Heart right ventricle (tissue), 16 donors: ENCODE measurements at regions not wholly inside any gene's neighbourhood (a gene's known extent, or its start where the extent isn't known, plus 50 kb on each side); places are given as distances from the start of the nearest gene placed in this dataset.

ENCODE experiments used
- ATAC-seq, 8 donors: fragments of 200-7000 bp; cut with Tn5 transposase; one replicate each; pipeline ENCODE4 v1.9.1; 2020; ENCODE audit warnings: mild to moderate bottlenecking in 8 of 8, moderate library complexity in 8 of 8, moderate number of reproducible peaks in 1 of 8
- DNase-seq, 2 donors: peaks; one replicate each; pipeline ENCODE4 v3.0.0-alpha.2; 2020
- H3K27ac ChIP-seq, 10 donors: fragments of 200-600 bp; sonication (generic) in 2 of 10; one replicate each; pipeline versions ENCODE4 v1.5.0 to v1.8.0; 2020 to 2022; ENCODE audit warnings: mild to moderate bottlenecking in 3 of 10
- H3K27me3 ChIP-seq, 7 donors: fragments of 200-600 bp; one replicate each; pipeline ENCODE4 v1.8.0; 2021 to 2022; ENCODE audit warnings: mild to moderate bottlenecking in 2 of 7
- H3K36me3 ChIP-seq, 9 donors: fragments of 200-600 bp; sonication (generic) in 1 of 9; one replicate each; pipeline versions ENCODE4 v1.5.0 to v1.8.0; 2020 to 2022; ENCODE audit warnings: mild to moderate bottlenecking in 2 of 9
- H3K4me1 ChIP-seq, 9 donors: fragments of 200-600 bp; sonication (generic) in 1 of 9; one replicate each; pipeline versions ENCODE4 v1.5.0 to v1.8.0; 2020 to 2022; ENCODE audit warnings: mild to moderate bottlenecking in 4 of 9
- H3K4me3 ChIP-seq, 10 donors: fragments of 200-600 bp; sonication (generic) in 2 of 10; one replicate each; pipeline versions ENCODE4 v1.5.0 to v1.8.0; 2020 to 2022; ENCODE audit warnings: mild to moderate bottlenecking in 7 of 10, moderate library complexity in 2 of 10
- H3K9me3 ChIP-seq, 11 donors: fragments of 200-600 bp in 10 of 11; sonication (generic) in 2 of 11; one replicate each; pipeline versions ENCODE4 v1.5.0 to v1.8.0; 2013 to 2022; ENCODE audit warnings: mild to moderate bottlenecking in 2 of 11, control low read depth in 1 of 11, moderate library complexity in 1 of 11
- WGBS, 2 donors: extraction: QIAGEN DNeasy Blood & Tissue Kit; methylation state at CpG; one replicate each; pipeline ENCODE4 v1.1.7; 2013; ENCODE audit warnings: inconsistent platforms in 1 of 2; 5-methylcytosine and 5-hydroxymethylcytosine counted together
- intact Hi-C, 10 donors: fragments of 100-400 bp; cut with DNase I; formaldehyde crosslinking; loops; one replicate each; pipeline versions ENCODE4 v1.11.1 to v1.14.2; 2022
- TF ChIP-seq, protein P1 (sequence below), 9 donors: fragments of 200-600 bp; sonication (generic) in 2 of 9; IDR thresholded peaks; one replicate each; pipeline versions ENCODE4 v1.5.0 to v1.8.0; 2021 to 2022; ENCODE audit warnings: antibody characterized with exemption in 9 of 9, mild to moderate bottlenecking in 5 of 9, moderate library complexity in 1 of 9
- donor health status: Arrhythmogenic right ventricular cardiomyopathy.
- donor health status: ischemic (EF 13 %, LVEDD 7.1; RV severe dilation, severe dysfunction).
- donor health status: healthy with polysubstance abuse.
- donor health status: DM: no; HTN: yes; CAD: no.
- donor health status: DM: no; HTN: no; CAD: no.
- donor health status: ischemic (EF 25% LVEDD 6.9; RV normal size, moderate dysfunction).
- donor health status: ischemic (EF 25% LVEDD 5.7; RV mildly dilated, moderate dysfunction).
- donor health status: healthy.
- donor health status: DM: yes; HTN: yes; CAD: no.
- donor health status: Ischemic cardiomyopathy.
- donor health status: ischemic (EF 35%, LVEDD 5.7; RV mildly dilated, moderate dysfunction).
- donor health status: nonischemic (EF 11% LVEDD 7.7; RV severe dilation, severe dysfunction).
- donor health status: DM: yes; HTN: yes; CAD: no.
- donor health status: PGD.
- donor health status: ischemic (EF 29% LVEDD 5.4; RV normal size, mild dysfunction).
- donor health status: nonischemic (EF 23%, LVEDD 6.1; RV moderate dilation, normal function).

DNA sequence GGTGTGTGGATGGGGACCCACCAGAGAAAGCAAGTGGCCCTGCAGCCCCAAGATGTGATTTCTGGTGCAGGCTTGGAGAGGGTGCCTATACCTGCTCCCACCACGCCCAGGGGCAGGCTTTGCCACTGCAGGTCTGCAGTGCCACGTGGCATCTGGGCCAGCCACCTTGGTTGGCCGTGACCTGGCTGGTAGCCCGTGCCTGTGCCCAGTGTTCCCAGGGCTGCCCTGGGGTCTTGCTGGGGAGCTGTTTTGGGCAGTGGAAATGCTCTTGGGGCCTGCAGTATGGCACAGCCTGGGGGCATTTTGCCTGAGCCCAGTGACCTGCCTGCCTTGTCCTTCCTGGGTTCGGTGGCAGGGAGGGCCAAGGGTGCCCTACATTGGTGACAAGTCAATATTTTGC, 203.4 kb downstream of the UBE3A start:
- Histone ChIP-seq H3K9me3 (peaks cover 0 to 89% (median 0%) of the 10 kb centered on the region in 11 donors), H3K27ac (no peak overlapping the region), H3K27me3 (no peaks in the 10 kb centered on the region), H3K36me3 (no peaks in the 10 kb centered on the region), H3K4me1 (no peaks in the 10 kb centered on the region), H3K4me3 (no peak overlapping the region)
- intact Hi-C loops: no loop called here
- 67 to 73% methylated on average over 5 of the region's 5 CpGs for WGBS, 2 donors
- no peak for ATAC-seq
- DNase-seq: no peak
- TF ChIP-seq, protein P1, sequence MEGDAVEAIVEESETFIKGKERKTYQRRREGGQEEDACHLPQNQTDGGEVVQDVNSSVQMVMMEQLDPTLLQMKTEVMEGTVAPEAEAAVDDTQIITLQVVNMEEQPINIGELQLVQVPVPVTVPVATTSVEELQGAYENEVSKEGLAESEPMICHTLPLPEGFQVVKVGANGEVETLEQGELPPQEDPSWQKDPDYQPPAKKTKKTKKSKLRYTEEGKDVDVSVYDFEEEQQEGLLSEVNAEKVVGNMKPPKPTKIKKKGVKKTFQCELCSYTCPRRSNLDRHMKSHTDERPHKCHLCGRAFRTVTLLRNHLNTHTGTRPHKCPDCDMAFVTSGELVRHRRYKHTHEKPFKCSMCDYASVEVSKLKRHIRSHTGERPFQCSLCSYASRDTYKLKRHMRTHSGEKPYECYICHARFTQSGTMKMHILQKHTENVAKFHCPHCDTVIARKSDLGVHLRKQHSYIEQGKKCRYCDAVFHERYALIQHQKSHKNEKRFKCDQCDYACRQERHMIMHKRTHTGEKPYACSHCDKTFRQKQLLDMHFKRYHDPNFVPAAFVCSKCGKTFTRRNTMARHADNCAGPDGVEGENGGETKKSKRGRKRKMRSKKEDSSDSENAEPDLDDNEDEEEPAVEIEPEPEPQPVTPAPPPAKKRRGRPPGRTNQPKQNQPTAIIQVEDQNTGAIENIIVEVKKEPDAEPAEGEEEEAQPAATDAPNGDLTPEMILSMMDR (IDR thresholded peaks at IDR 0.05): no peak

DNA sequence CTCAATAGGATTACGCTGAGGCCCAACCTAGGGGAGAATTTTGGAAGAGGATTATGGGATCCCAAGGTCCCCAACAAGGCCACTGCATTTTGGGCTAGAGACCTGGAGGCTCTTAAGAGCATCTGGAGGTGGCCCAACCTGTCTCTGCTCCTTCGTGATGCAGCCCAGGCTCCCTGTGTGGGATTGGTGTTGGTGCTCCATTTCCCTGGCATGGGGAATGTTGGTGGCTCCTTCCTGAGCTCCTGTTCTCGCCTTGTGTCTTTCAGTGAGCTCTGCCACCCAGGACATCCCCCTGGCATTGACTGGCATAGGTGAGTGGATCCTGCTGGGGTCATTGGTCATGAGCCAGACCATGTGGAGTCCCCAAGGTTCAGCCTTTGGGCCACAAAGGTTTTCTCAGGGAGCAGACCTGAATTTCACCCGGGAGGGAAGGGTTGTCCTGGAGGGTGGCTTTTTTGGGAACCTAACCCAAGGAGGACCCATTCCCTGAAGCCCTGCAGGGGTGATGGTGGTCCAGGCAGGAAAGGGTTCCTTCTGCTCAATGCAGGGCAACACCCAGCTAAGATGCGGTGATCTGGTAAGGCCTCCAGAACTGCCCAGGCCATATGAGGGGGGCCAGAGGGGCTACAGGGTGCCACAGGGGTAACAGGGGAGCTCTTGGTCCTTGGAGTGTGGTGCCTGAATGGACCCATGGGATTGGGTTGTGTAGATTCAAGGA, 202.5 kb downstream of the UBE3A start:
- H3K27ac ChIP-seq: no peak overlapping the region
- H3K36me3 ChIP-seq: no peaks in the 10 kb centered on the region
- WGBS, 2 donors: 66 to 72% methylated on average over 5 of the region's 5 CpGs
- no peaks in the 10 kb centered on the region for H3K4me1 ChIP-seq
- H3K27me3 ChIP-seq: no peaks in the 10 kb centered on the region
- intact Hi-C loops: no loop called here
- H3K9me3 ChIP-seq: peaks cover 0 to 91% (median 0%) of the 10 kb centered on the region in 11 donors
- H3K4me3 ChIP-seq: no peak overlapping the region
- DNase-seq (no peak), ATAC-seq (no peak)
- TF ChIP-seq, protein P1 (IDR thresholded peaks at IDR 0.05): no peak

GRCh38 chr15:25236861-25237155, 202.0 kb downstream of the UBE3A start:
- ATAC-seq: no peak
- H3K4me1 ChIP-seq: no peaks in the 10 kb centered on the region
- no peaks in the 10 kb centered on the region for H3K36me3 ChIP-seq
- no peak for DNase-seq
- WGBS, 2 donors: 77 to 83% methylated on average over 3 of the region's 3 CpGs
- H3K27me3 ChIP-seq: no peaks in the 10 kb centered on the region
- no peak overlapping the region for H3K4me3 ChIP-seq
- intact Hi-C loops: no loop called here
- H3K27ac ChIP-seq: no peak overlapping the region
- TF ChIP-seq, protein P1 (IDR thresholded peaks at IDR 0.05): no peak
- peaks cover 0 to 91% (median 0%) of the 10 kb centered on the region in 11 donors for H3K9me3 ChIP-seq

- ATAC-seq (no peak), DNase-seq (peak in 1 of 2 donors; percentile 4)
- TF ChIP-seq, protein P1 (IDR thresholded peaks at IDR 0.05): no peak
- Histone ChIP-seq H3K27ac (no peak overlapping the region), H3K4me3 (no peak overlapping the region), H3K4me1 (no peaks in the 10 kb centered on the region), H3K36me3 (no peaks in the 10 kb centered on the region), H3K9me3 (peaks cover 0 to 92% (median 0%) of the 10 kb centered on the region in 11 donors), H3K27me3 (no peaks in the 10 kb centered on the region)
- intact Hi-C loops: no loop called here
- WGBS, 2 donors: 81% methylated on average over 14 of the region's 14 CpGs
Measured at GRCh38 chr15:25237291-25237978, 201.4 kb downstream of the UBE3A start.
